PC-9 (cell line): ENCODE measurements at regions not wholly inside any gene's neighbourhood (a gene's known extent, or its start where the extent isn't known, plus 50 kb on each side); places are given as distances from the start of the nearest gene placed in this dataset.
"Not testable (repeated sequence)": the region's sequence is repeated elsewhere in the genome, so short reads cannot be mapped to it uniquely, and the experiment has no call there.

Experiments
- CTCF ChIP-seq: fragments of 200-600 bp; sonication (generic); conservative IDR thresholded peaks from 2 replicates; pipeline ENCODE4 v1.6.1; 2017; ENCODE audit warnings: mixed run types, antibody characterized with exemption, mild to moderate bottlenecking, moderate library complexity
- EZH2 ChIP-seq: fragments of 200-600 bp; sonication (generic); IDR thresholded peaks from 2 replicates; pipeline ENCODE4 v1.8.0; 2017; ENCODE audit warnings: antibody characterized with exemption, low read depth

- not testable (repeated sequence) for TF ChIP-seq CTCF, EZH2
These were observed 76.7 kb upstream of the AGAP9 start for GRCh38 chr10:47600127-47600526.
